ENCODE measurements at regions not wholly inside any gene's neighbourhood (a gene's known extent, or its start where the extent isn't known, plus 50 kb on each side); places are given as distances from the start of the nearest gene placed in this dataset.

- Histone ChIP-seq H3K36me3 (no peaks in the 10 kb centered on the region), H3K27ac (peak overlapping the region; percentile 1 to 15), H3K27me3 (replicated peaks; ENCODE audit: insufficient read depth) (no peaks in the 10 kb centered on the region), H3K9me3 (no peaks in the 10 kb centered on the region), H3K4me1 (ENCODE audit: control insufficient read depth in 1 of 2, low read depth in 2 of 2) (peaks cover 9 to 21% of the 10 kb centered on the region in 2 donors), H3K4me3 (peak overlapping the region; percentile 11)
- no peak for DNase-seq (ENCODE audit: low spot score)
- no peak for TF ChIP-seq CTCF (IDR thresholded peaks at IDR 0.05)
- no peak for ATAC-seq (ENCODE audit: insufficient number of reproducible peaks, low FRiP score, low read depth)
Measured at GRCh38 chr15:70180186-70180875, 82.6 kb upstream of the TLE3 start.

GRCh38 chr15:70179309-70179892 lies 81.7 kb upstream of the TLE3 start:
- DNase-seq (ENCODE audit: low spot score) (no peak), ATAC-seq (ENCODE audit: insufficient number of reproducible peaks, low FRiP score, low read depth) (no peak)
- Histone ChIP-seq H3K4me3 (no peak overlapping the region), H3K27ac (no peak overlapping the region), H3K27me3 (replicated peaks; ENCODE audit: insufficient read depth) (no peaks in the 10 kb centered on the region), H3K9me3 (no peaks in the 10 kb centered on the region), H3K36me3 (no peaks in the 10 kb centered on the region), H3K4me1 (ENCODE audit: control insufficient read depth in 1 of 2, low read depth in 2 of 2) (peaks cover 9 to 21% of the 10 kb centered on the region in 2 donors)
- TF ChIP-seq CTCF (IDR thresholded peaks at IDR 0.05), result no peak

GRCh38 chr15:70178335-70179084 lies 80.8 kb upstream of the TLE3 start:
- no peak overlapping the region for H3K4me3 ChIP-seq
- DNase-seq (ENCODE audit: low spot score) (no peak), ATAC-seq (ENCODE audit: insufficient number of reproducible peaks, low FRiP score, low read depth) (no peak)
- no peaks in the 10 kb centered on the region for H3K9me3 ChIP-seq
- no peak for TF ChIP-seq CTCF (IDR thresholded peaks at IDR 0.05)
- H3K36me3 ChIP-seq, result no peaks in the 10 kb centered on the region
- peaks cover 9 to 21% of the 10 kb centered on the region in 2 donors for H3K4me1 ChIP-seq (ENCODE audit: control insufficient read depth in 1 of 2, low read depth in 2 of 2)
- H3K27ac ChIP-seq, result no peak overlapping the region
- H3K27me3 ChIP-seq (replicated peaks; ENCODE audit: insufficient read depth), result no peaks in the 10 kb centered on the region

- Histone ChIP-seq H3K27me3 (replicated peaks; ENCODE audit: insufficient read depth) (no peaks in the 10 kb centered on the region), H3K9me3 (no peaks in the 10 kb centered on the region), H3K36me3 (no peaks in the 10 kb centered on the region), H3K27ac (no peak overlapping the region), H3K4me1 (ENCODE audit: control insufficient read depth in 1 of 2, low read depth in 2 of 2) (no peaks in the 10 kb centered on the region), H3K4me3 (no peak overlapping the region)
- ATAC-seq (ENCODE audit: insufficient number of reproducible peaks, low FRiP score, low read depth) (no peak), DNase-seq (ENCODE audit: low spot score) (no peak)
- no peak for TF ChIP-seq CTCF (IDR thresholded peaks at IDR 0.05)
Measured at GRCh38 chr15:70172566-70173225, 75.0 kb upstream of the TLE3 start.

GRCh38 chr15:70172124-70172523 lies 74.4 kb upstream of the TLE3 start:
- no peaks in the 10 kb centered on the region for H3K36me3 ChIP-seq
- H3K4me3 ChIP-seq, result no peak overlapping the region
- no peak for DNase-seq (ENCODE audit: low spot score)
- H3K4me1 ChIP-seq (ENCODE audit: control insufficient read depth in 1 of 2, low read depth in 2 of 2), result peaks cover 0 to under 1% of the 10 kb centered on the region in 2 donors
- no peaks in the 10 kb centered on the region for H3K27me3 ChIP-seq (replicated peaks; ENCODE audit: insufficient read depth)
- no peak for ATAC-seq (ENCODE audit: insufficient number of reproducible peaks, low FRiP score, low read depth)
- H3K9me3 ChIP-seq, result no peaks in the 10 kb centered on the region
- no peak overlapping the region for H3K27ac ChIP-seq
- TF ChIP-seq CTCF (IDR thresholded peaks at IDR 0.05), result no peak
